OCI-LY3 (cell line): ENCODE measurements at regions not wholly inside any gene's neighbourhood (a gene's known extent, or its start where the extent isn't known, plus 50 kb on each side); places are given as distances from the start of the nearest gene placed in this dataset.

Experiments
- EZH2phosphoT487 ChIP-seq: fragments of 200-600 bp; shearing (Covaris generic); IDR thresholded peaks from 2 replicates; pipeline ENCODE4 v1.6.1; 2018; ENCODE audit warnings: antibody characterized with exemption, mixed run types, low read depth
- TF ChIP-seq, protein P1 (sequence below): fragments of 200-600, 300-600 bp; sonication (generic); IDR thresholded peaks from 2 replicates; pipeline ENCODE4 v1.5.1; 2014; ENCODE audit warnings: antibody characterized with exemption, low read length, low read depth

DNA sequence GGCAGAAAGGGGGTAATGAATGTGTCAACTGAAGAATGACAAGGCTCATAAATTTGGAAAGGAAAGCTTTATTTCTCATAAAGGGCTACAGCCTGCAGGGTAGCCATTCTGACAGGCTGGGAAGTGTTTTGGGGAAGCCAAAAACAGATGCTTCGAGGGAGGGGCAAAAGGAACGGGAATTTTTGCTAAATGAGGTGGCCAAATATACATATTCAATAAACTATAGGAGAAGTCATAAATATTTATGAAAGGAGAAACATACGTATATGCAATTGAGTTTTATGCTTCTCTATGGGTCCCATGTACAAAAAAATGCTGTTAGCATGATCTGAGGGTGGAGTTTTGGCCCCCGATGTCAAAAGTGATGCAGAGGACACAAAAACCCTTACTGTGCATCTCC lies 180.7 kb downstream of the FNDC1 start:
- no peak for TF ChIP-seq EZH2phosphoT487
- TF ChIP-seq, protein P1, sequence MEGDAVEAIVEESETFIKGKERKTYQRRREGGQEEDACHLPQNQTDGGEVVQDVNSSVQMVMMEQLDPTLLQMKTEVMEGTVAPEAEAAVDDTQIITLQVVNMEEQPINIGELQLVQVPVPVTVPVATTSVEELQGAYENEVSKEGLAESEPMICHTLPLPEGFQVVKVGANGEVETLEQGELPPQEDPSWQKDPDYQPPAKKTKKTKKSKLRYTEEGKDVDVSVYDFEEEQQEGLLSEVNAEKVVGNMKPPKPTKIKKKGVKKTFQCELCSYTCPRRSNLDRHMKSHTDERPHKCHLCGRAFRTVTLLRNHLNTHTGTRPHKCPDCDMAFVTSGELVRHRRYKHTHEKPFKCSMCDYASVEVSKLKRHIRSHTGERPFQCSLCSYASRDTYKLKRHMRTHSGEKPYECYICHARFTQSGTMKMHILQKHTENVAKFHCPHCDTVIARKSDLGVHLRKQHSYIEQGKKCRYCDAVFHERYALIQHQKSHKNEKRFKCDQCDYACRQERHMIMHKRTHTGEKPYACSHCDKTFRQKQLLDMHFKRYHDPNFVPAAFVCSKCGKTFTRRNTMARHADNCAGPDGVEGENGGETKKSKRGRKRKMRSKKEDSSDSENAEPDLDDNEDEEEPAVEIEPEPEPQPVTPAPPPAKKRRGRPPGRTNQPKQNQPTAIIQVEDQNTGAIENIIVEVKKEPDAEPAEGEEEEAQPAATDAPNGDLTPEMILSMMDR, result no peak
